ENCODE measurements at regions not wholly inside any gene's neighbourhood (a gene's known extent, or its start where the extent isn't known, plus 50 kb on each side); places are given as distances from the start of the nearest gene placed in this dataset.

DNA sequence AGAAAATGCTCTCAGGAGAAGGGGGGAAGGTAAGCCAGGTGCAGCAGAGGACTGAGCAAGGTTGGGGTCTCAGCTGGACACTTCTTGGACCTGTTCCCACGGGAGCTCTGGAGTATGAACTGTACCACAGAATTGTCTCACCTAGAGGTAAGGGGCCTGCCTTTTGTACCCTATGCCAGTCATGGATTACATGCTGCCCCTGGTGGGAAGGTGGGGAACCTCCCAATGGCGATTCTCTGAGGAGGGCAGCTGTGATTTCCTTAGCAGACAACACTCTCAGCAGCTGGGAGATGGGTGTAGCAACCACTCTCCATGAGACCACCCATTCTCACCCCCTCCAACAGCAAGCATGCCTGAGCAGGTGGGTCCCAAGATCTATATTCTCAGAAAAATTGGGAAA, 329.4 kb upstream of the CTNNB1 start:
- TF ChIP-seq, protein P1, sequence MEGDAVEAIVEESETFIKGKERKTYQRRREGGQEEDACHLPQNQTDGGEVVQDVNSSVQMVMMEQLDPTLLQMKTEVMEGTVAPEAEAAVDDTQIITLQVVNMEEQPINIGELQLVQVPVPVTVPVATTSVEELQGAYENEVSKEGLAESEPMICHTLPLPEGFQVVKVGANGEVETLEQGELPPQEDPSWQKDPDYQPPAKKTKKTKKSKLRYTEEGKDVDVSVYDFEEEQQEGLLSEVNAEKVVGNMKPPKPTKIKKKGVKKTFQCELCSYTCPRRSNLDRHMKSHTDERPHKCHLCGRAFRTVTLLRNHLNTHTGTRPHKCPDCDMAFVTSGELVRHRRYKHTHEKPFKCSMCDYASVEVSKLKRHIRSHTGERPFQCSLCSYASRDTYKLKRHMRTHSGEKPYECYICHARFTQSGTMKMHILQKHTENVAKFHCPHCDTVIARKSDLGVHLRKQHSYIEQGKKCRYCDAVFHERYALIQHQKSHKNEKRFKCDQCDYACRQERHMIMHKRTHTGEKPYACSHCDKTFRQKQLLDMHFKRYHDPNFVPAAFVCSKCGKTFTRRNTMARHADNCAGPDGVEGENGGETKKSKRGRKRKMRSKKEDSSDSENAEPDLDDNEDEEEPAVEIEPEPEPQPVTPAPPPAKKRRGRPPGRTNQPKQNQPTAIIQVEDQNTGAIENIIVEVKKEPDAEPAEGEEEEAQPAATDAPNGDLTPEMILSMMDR (IDR thresholded peaks at IDR 0.05) = no peak
- no peak for TF ChIP-seq POLR2A (IDR thresholded peaks at IDR 0.05)
